ENCODE measurements at regions not wholly inside any gene's neighbourhood (a gene's known extent, or its start where the extent isn't known, plus 50 kb on each side); places are given as distances from the start of the nearest gene placed in this dataset.
A peak's percentile ranks its signal among the peaks of the same experiment; 100 is the strongest.

GRCh38 chr5:124651663-124652513 lies 94.6 kb downstream of the ZNF608 start (continued):
- 0 out of 2 replicates have a peak, but pooled peaks have one; percentile 31 for TF ChIP-seq ATF4 (CRISPR knock-in tag; IDR thresholded peaks at IDR 0.05)
- TF ChIP-seq AFF1 (IDR thresholded peaks at IDR 0.05; ENCODE audit: low read depth in 1 of 2, partially characterized antibody in 2 of 2), result peak; percentile 40 to 82
- TF ChIP-seq GMEB1 (CRISPR knock-in tag; IDR thresholded peaks at IDR 0.05), result 0 out of 2 replicates have a peak, but pooled peaks have one; percentile 40
- peak; percentile 73 for TF ChIP-seq ESRRA (IDR thresholded peaks at IDR 0.05; ENCODE audit: borderline replicate concordance, low read depth)
- TF ChIP-seq EZH2 (IDR thresholded peaks at IDR 0.05; ENCODE audit: borderline replicate concordance, low read depth, low read length), result no peak
- no peak for TF ChIP-seq TGIF2 (CRISPR knock-in tag; IDR thresholded peaks at IDR 0.05)
- no peak for TF ChIP-seq NFATC3 (IDR thresholded peaks at IDR 0.05)
- TF ChIP-seq POLR3A (IDR thresholded peaks at IDR 0.05; ENCODE audit: borderline replicate concordance, extremely low read depth, insufficient read depth, insufficient read length), result no peak
- TF ChIP-seq SUPT5H (IDR thresholded peaks at IDR 0.05), result peak; percentile 72
- no peak for TF ChIP-seq RBM15 (IDR thresholded peaks at IDR 0.05; ENCODE audit: insufficient read depth, low read length)
- TF ChIP-seq ZC3H4 (CRISPR knock-in tag; IDR thresholded peaks at IDR 0.05; ENCODE audit: borderline replicate concordance), result no peak
- peak; percentile 78 for TF ChIP-seq CREB1 (IDR thresholded peaks at IDR 0.05)
- TF ChIP-seq CREB1 (CRISPR knock-in tag; IDR thresholded peaks at IDR 0.05), result peak; percentile 48; the same call in 1 of the 2 replicates
- TF ChIP-seq ZNF143 (CRISPR knock-in tag; IDR thresholded peaks at IDR 0.05), result no peak
- no peak for TF ChIP-seq ZFP30 (CRISPR knock-in tag; IDR thresholded peaks at IDR 0.05; ENCODE audit: borderline replicate concordance)
- TF ChIP-seq MYBL2 (IDR thresholded peaks at IDR 0.05; ENCODE audit: low read depth), result no peak; the same call in 1 of the 2 replicates
- TF ChIP-seq MYBL2 (CRISPR knock-in tag; IDR thresholded peaks at IDR 0.05; ENCODE audit: borderline replicate concordance), result no peak
- TF ChIP-seq PKNOX1 (IDR thresholded peaks at IDR 0.05), result peak; percentile 96

Data from K562 (cell line).